CD4-positive, alpha-beta T cell (primary cell): ENCODE measurements at regions not wholly inside any gene's neighbourhood (a gene's known extent, or its start where the extent isn't known, plus 50 kb on each side); places are given as distances from the start of the nearest gene placed in this dataset.

ENCODE experiments used
- ATAC-seq: fragments of 200-7000 bp; cut with Tn5 transposase; one replicate; pipeline ENCODE4 v1.10.0; 2022; ENCODE audit warnings: mild to moderate bottlenecking; ENCODE audit not compliant: poor library complexity
- CTCF ChIA-PET: fragments of 350-600 bp; sonication (Branson Sonifier 250); formaldehyde crosslinking; loops from one replicate; lab custom pipeline; 2021; ENCODE audit warnings: antibody characterized with exemption, inconsistent platforms; lab: Charles Lee
- POLR2A ChIA-PET: fragments of 350-600 bp; sonication (Branson Sonifier 250); formaldehyde crosslinking; loops from one replicate; lab custom pipeline; 2021; ENCODE audit warnings: antibody characterized with exemption, inconsistent platforms; lab: Charles Lee
- DNase-seq, 14 experiments: peaks; one replicate each; pipeline ENCODE4 v3.0.0-alpha.2; 2013 to 2020; ENCODE audit warnings: mixed read lengths in 2 of 14
- H3K27ac ChIP-seq, 2 donors: one replicate each; pipeline versions ENCODE4 v1.5.1 to v1.7.0; 2013; ENCODE audit warnings: low read length in 2 of 2, low read depth in 1 of 2, mild to moderate bottlenecking in 1 of 2
- H3K27me3 ChIP-seq, 2 experiments: 1 replicate in 1 of 2; 2 replicates in 1 of 2; pipeline versions ENCODE4 v1.6.1 to v1.7.0; 2013; ENCODE audit warnings: low read length in 2 of 2, control low read depth in 1 of 2, mild to moderate bottlenecking in 1 of 2, moderate library complexity in 1 of 2; ENCODE audit not compliant: insufficient read depth in 2 of 2, control insufficient read depth in 1 of 2
- H3K36me3 ChIP-seq: one replicate; pipeline ENCODE4 v1.6.1; 2013; ENCODE audit warnings: low read length, control low read depth; ENCODE audit not compliant: insufficient read depth
- H3K4me1 ChIP-seq: one replicate; pipeline ENCODE4 v1.6.1; 2013; ENCODE audit warnings: low read length, control low read depth; ENCODE audit not compliant: insufficient read depth
- H3K4me3 ChIP-seq: one replicate; pipeline ENCODE4 v1.5.1; 2013; ENCODE audit warnings: mild to moderate bottlenecking, low read length, moderate library complexity
- H3K9me3 ChIP-seq, 2 experiments: 1 replicate in 1 of 2; 2 replicates in 1 of 2; pipeline versions ENCODE4 v1.6.1 to v1.7.0; 2013; ENCODE audit warnings: low read length in 2 of 2, mild to moderate bottlenecking in 2 of 2, control low read depth in 1 of 2, moderate library complexity in 1 of 2; ENCODE audit not compliant: control insufficient read depth in 1 of 2, insufficient read depth in 1 of 2
- H3K27ac Mint-ChIP-seq: one replicate; pipeline ENCODE4 v1.8.0; 2020; ENCODE audit warnings: mixed read lengths
- H3K27me3 Mint-ChIP-seq: one replicate; pipeline ENCODE4 v1.8.0; 2021; ENCODE audit warnings: mixed read lengths
- H3K36me3 Mint-ChIP-seq: one replicate; pipeline ENCODE4 v1.8.0; 2021; ENCODE audit warnings: low read depth, mixed read lengths
- H3K4me1 Mint-ChIP-seq: one replicate; pipeline ENCODE4 v1.8.0; 2021; ENCODE audit warnings: low read depth, mixed read lengths
- H3K4me3 Mint-ChIP-seq: one replicate; pipeline ENCODE4 v1.8.0; 2020; ENCODE audit warnings: mild to moderate bottlenecking, mixed read lengths
- H3K9me3 Mint-ChIP-seq: one replicate; pipeline ENCODE4 v1.8.0; 2020; ENCODE audit warnings: mixed read lengths
- intact Hi-C, 2 experiments: fragments of 100-400 bp; cut with DNase I in 1 of 2; cut with micrococcal nuclease in 1 of 2; formaldehyde crosslinking; loops; one replicate each; pipeline versions ENCODE4 v1.15.1 to v1.9.0; 2023 to 2025; cut with DNase I, micrococcal nuclease
- TF ChIP-seq, protein P1 (sequence below): fragments of 200-600 bp; IDR thresholded peaks from one replicate; pipeline ENCODE4 v1.8.0; 2022; ENCODE audit warnings: antibody characterized with exemption, mild to moderate bottlenecking

DNA sequence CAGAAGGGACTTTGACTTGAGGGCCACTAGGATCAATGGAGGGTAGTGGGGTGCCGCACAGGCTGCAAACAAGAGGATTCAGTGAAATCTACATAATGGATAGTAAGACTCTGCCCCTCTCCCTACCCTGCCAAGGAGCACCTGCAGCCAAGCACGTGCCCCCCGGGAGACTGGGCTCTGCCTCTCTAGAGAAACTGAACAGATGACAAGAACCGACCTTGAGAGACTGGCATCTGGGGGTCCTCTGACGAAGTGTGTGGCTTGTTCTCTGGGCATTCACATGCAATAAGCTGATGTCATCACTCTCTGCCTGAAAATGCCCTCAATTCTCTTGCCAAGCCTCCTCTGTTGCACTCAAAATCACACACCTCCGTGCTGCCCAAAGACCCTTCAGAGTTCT, 132.3 kb downstream of the FAM43A start:
- CTCF ChIA-PET: no interaction called here
- no peaks in the 10 kb centered on the region for H3K36me3 Mint-ChIP-seq
- Histone ChIP-seq H3K4me1 (no peaks in the 10 kb centered on the region), H3K36me3 (no peaks in the 10 kb centered on the region), H3K27ac (no peak overlapping the region), H3K9me3 (no peaks in the 10 kb centered on the region), H3K4me3 (no peak overlapping the region), H3K27me3 (no peaks in the 10 kb centered on the region)
- DNase-seq: no peak
- ATAC-seq: no peak
- POLR2A ChIA-PET: no interaction called here
- no peak overlapping the region for H3K4me3 Mint-ChIP-seq
- intact Hi-C loops: no loop called here
- H3K9me3 Mint-ChIP-seq: no peaks in the 10 kb centered on the region
- no peak overlapping the region for H3K27ac Mint-ChIP-seq
- no peaks in the 10 kb centered on the region for H3K27me3 Mint-ChIP-seq
- TF ChIP-seq, protein P1, sequence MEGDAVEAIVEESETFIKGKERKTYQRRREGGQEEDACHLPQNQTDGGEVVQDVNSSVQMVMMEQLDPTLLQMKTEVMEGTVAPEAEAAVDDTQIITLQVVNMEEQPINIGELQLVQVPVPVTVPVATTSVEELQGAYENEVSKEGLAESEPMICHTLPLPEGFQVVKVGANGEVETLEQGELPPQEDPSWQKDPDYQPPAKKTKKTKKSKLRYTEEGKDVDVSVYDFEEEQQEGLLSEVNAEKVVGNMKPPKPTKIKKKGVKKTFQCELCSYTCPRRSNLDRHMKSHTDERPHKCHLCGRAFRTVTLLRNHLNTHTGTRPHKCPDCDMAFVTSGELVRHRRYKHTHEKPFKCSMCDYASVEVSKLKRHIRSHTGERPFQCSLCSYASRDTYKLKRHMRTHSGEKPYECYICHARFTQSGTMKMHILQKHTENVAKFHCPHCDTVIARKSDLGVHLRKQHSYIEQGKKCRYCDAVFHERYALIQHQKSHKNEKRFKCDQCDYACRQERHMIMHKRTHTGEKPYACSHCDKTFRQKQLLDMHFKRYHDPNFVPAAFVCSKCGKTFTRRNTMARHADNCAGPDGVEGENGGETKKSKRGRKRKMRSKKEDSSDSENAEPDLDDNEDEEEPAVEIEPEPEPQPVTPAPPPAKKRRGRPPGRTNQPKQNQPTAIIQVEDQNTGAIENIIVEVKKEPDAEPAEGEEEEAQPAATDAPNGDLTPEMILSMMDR: no peak
- H3K4me1 Mint-ChIP-seq: no peaks in the 10 kb centered on the region

DNA sequence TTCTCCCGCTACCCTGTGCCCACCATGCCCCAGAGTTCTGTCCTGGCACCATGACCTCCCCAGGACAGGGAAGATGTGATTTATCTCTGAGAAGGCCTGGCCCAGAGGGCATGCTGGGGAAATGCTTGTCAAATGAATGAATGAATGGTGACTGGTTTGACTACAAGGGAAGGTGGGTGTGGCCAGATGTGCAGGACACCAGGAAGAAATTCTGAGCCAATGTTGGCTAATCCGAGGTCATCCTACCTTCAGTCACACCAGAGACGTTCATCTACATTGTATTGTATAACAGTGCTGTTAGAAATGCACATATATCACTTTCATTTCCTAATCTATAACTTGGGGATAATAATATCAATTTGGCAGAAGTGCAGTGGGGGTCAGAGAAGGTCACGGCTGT, 138.4 kb downstream of the FAM43A start:
- DNase-seq: no peak
- H3K27me3 Mint-ChIP-seq: no peaks in the 10 kb centered on the region
- no peaks in the 10 kb centered on the region for H3K4me1 Mint-ChIP-seq
- ATAC-seq: no peak
- H3K36me3 ChIP-seq: no peaks in the 10 kb centered on the region
- H3K27ac Mint-ChIP-seq: no peak overlapping the region
- H3K27me3 ChIP-seq: no peaks in the 10 kb centered on the region
- no peaks in the 10 kb centered on the region for H3K9me3 Mint-ChIP-seq
- H3K4me1 ChIP-seq: no peaks in the 10 kb centered on the region
- ChIA-PET POLR2A (no interaction called here), CTCF (no interaction called here)
- TF ChIP-seq, protein P1: no peak
- no peaks in the 10 kb centered on the region for H3K9me3 ChIP-seq
- intact Hi-C loops: loop anchor here in 1 of 2 experiments (10.0 kb wide), 1 partner anchor 221 kb away; no protein-coding TSS in a partner anchor
- no peaks in the 10 kb centered on the region for H3K36me3 Mint-ChIP-seq
- H3K4me3 ChIP-seq: no peak overlapping the region
- H3K4me3 Mint-ChIP-seq: no peak overlapping the region
- no peak overlapping the region for H3K27ac ChIP-seq

DNA sequence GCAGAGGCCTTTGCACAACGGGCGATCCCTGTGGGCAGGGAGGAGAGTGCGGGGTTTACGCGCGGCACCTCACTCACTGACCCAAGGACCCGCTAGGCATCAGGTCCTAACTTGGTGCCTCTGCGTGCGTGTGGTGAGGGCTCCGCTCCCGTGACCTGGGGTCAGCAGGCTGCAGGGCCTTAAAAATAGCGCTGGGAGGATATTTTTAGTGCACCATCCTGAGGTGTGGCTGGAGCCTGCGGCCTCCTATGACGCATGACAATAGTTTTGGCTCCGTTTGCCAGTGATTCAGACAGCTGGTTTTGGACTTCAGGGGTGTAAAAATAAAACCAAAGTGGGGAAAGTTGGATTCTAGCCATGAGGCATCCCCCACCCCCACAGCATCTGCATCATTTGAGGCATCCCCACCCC, 139.0 kb downstream of the FAM43A start:
- CTCF ChIA-PET: no interaction called here
- no peaks in the 10 kb centered on the region for H3K36me3 Mint-ChIP-seq
- no peak for DNase-seq
- H3K4me3 ChIP-seq: no peak overlapping the region
- POLR2A ChIA-PET: no interaction called here
- no peaks in the 10 kb centered on the region for H3K27me3 ChIP-seq
- no peaks in the 10 kb centered on the region for H3K4me1 Mint-ChIP-seq
- no peak overlapping the region for H3K27ac ChIP-seq
- intact Hi-C loops: loop anchor here in 1 of 2 experiments (10.0 kb wide), 1 partner anchor 220 kb away; no protein-coding TSS in a partner anchor
- no peaks in the 10 kb centered on the region for H3K9me3 Mint-ChIP-seq
- no peak overlapping the region for H3K4me3 Mint-ChIP-seq
- H3K36me3 ChIP-seq: no peaks in the 10 kb centered on the region
- TF ChIP-seq, protein P1: no peak
- H3K27me3 Mint-ChIP-seq: no peaks in the 10 kb centered on the region
- no peak overlapping the region for H3K27ac Mint-ChIP-seq
- no peak for ATAC-seq
- H3K4me1 ChIP-seq: no peaks in the 10 kb centered on the region
- H3K9me3 ChIP-seq: no peaks in the 10 kb centered on the region
